ENCODE measurements at regions not wholly inside any gene's neighbourhood (a gene's known extent, or its start where the extent isn't known, plus 50 kb on each side); places are given as distances from the start of the nearest gene placed in this dataset.

- TF ChIP-seq POLR2A (IDR thresholded peaks at IDR 0.05), result no peak
- TF ChIP-seq POLR2AphosphoS5 (IDR thresholded peaks at IDR 0.05), result no peak
These were observed 509.8 kb upstream of the SMIM21 start for GRCh38 chr18:75937306-75937705.
